Parathyroid adenoma (tissue), 2 donors: ENCODE measurements at regions not wholly inside any gene's neighbourhood (a gene's known extent, or its start where the extent isn't known, plus 50 kb on each side); places are given as distances from the start of the nearest gene placed in this dataset.

ENCODE experiments used
- H2AFZ ChIP-seq: fragments of 300-600 bp; sonication (generic); one replicate; pipeline ENCODE4 v1.7.0; 2017; ENCODE audit warnings: antibody characterized with exemption, mild to moderate bottlenecking
- H3K27ac ChIP-seq: fragments of 300-600 bp; sonication (generic); one replicate; pipeline ENCODE4 v1.7.0; 2017
- H3K27me3 ChIP-seq: fragments of 300-600 bp; sonication (generic); one replicate; pipeline ENCODE4 v1.7.0; 2017; ENCODE audit warnings: low read length; ENCODE audit not compliant: control insufficient read depth, insufficient read depth
- H3K36me3 ChIP-seq: fragments of 300-600 bp; sonication (generic); one replicate; pipeline ENCODE4 v1.7.0; 2017; ENCODE audit warnings: low read length; ENCODE audit not compliant: control insufficient read depth, insufficient read depth
- H3K4me1 ChIP-seq: fragments of 300-600 bp; sonication (generic); one replicate; pipeline ENCODE4 v1.7.0; 2017; ENCODE audit warnings: control low read depth
- H3K4me2 ChIP-seq: fragments of 300-600 bp; sonication (generic); one replicate; pipeline ENCODE4 v1.7.0; 2017; ENCODE audit warnings: low read length
- H3K4me3 ChIP-seq: fragments of 300-600 bp; sonication (generic); one replicate; pipeline ENCODE4 v1.7.0; 2017; ENCODE audit warnings: low read depth, low read length
- H3K79me2 ChIP-seq: fragments of 300-600 bp; sonication (generic); one replicate; pipeline ENCODE4 v1.7.0; 2017; ENCODE audit warnings: control low read depth
- H3K9ac ChIP-seq: fragments of 300-600 bp; sonication (generic); one replicate; pipeline ENCODE4 v1.7.0; 2017; ENCODE audit warnings: mild to moderate bottlenecking
- H3K9me3 ChIP-seq: fragments of 300-600 bp; sonication (generic); one replicate; pipeline ENCODE4 v1.7.0; 2017; ENCODE audit warnings: low read length; ENCODE audit not compliant: control insufficient read depth
- TF ChIP-seq, protein P1 (sequence below): fragments of 300-600 bp; sonication (generic); IDR thresholded peaks from one replicate; pipeline ENCODE4 v1.7.0; 2017; ENCODE audit warnings: antibody characterized with exemption, mild to moderate bottlenecking
- donor health status: primary hyperparathyroidism.

- Histone ChIP-seq H3K9ac (no peak overlapping the region), H3K27me3 (no peaks in the 10 kb centered on the region), H3K27ac (no peak overlapping the region), H2AFZ (no peak overlapping the region), H3K4me2 (no peak overlapping the region), H3K4me1 (no peaks in the 10 kb centered on the region), H3K36me3 (no peaks in the 10 kb centered on the region), H3K79me2 (no peaks in the 10 kb centered on the region), H3K4me3 (no peak overlapping the region), H3K9me3 (no peaks in the 10 kb centered on the region)
- TF ChIP-seq, protein P1, sequence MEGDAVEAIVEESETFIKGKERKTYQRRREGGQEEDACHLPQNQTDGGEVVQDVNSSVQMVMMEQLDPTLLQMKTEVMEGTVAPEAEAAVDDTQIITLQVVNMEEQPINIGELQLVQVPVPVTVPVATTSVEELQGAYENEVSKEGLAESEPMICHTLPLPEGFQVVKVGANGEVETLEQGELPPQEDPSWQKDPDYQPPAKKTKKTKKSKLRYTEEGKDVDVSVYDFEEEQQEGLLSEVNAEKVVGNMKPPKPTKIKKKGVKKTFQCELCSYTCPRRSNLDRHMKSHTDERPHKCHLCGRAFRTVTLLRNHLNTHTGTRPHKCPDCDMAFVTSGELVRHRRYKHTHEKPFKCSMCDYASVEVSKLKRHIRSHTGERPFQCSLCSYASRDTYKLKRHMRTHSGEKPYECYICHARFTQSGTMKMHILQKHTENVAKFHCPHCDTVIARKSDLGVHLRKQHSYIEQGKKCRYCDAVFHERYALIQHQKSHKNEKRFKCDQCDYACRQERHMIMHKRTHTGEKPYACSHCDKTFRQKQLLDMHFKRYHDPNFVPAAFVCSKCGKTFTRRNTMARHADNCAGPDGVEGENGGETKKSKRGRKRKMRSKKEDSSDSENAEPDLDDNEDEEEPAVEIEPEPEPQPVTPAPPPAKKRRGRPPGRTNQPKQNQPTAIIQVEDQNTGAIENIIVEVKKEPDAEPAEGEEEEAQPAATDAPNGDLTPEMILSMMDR, result no peak
Measured at GRCh38 chr3:28130836-28131235, 110.6 kb upstream of the CMC1 start.

DNA sequence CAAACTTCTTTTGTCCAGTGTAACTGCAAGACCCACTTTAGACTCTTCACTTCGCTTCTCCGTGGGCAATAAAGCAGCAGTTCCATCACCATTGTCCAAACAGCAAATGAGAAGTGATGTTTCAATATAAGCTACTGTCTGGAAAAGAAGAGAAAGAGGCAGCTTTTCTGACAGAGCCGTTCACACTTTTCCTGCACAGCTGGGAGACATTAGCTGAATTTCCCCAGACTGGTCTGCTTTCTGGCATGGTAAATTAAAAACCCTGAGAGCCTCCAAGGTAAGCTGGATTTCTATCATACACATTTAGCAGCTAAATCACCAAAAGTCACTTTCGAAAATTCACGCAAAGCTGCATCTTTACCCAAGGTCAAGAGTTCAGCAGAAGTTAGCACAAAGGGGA, 108.5 kb upstream of the CMC1 start:
- no peak overlapping the region for H2AFZ ChIP-seq
- H3K9me3 ChIP-seq, result no peaks in the 10 kb centered on the region
- TF ChIP-seq, protein P1, result no peak
- H3K36me3 ChIP-seq, result no peaks in the 10 kb centered on the region
- no peak overlapping the region for H3K4me2 ChIP-seq
- H3K4me1 ChIP-seq, result no peaks in the 10 kb centered on the region
- H3K79me2 ChIP-seq, result no peaks in the 10 kb centered on the region
- H3K4me3 ChIP-seq, result no peak overlapping the region
- H3K27ac ChIP-seq, result no peak overlapping the region
- H3K27me3 ChIP-seq, result no peaks in the 10 kb centered on the region
- no peak overlapping the region for H3K9ac ChIP-seq

DNA sequence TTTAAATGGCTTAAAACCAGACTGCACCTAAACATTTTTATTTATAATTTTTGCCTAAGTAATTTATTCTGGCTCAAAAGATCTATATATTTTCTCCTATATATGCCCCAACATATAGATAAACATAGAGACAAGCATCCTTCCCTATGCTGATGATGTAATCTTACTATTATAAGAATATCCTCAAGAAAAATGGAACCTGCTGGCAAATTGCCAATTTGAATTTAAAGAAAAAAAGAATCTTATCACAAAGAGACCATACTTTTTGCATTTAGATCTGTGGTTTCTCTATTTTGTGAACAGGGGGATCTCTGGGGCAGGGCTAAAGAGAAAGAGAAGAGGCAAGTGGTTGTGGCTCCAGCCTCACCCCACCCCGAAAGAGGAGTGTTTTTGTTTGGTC, 107.2 kb upstream of the CMC1 start:
- H3K27ac ChIP-seq, result no peak overlapping the region
- no peaks in the 10 kb centered on the region for H3K27me3 ChIP-seq
- H3K9me3 ChIP-seq, result no peaks in the 10 kb centered on the region
- no peak overlapping the region for H2AFZ ChIP-seq
- H3K36me3 ChIP-seq, result no peaks in the 10 kb centered on the region
- H3K4me1 ChIP-seq, result no peaks in the 10 kb centered on the region
- H3K4me2 ChIP-seq, result no peak overlapping the region
- TF ChIP-seq, protein P1, result no peak
- no peaks in the 10 kb centered on the region for H3K79me2 ChIP-seq
- H3K4me3 ChIP-seq, result no peak overlapping the region
- no peak overlapping the region for H3K9ac ChIP-seq

DNA sequence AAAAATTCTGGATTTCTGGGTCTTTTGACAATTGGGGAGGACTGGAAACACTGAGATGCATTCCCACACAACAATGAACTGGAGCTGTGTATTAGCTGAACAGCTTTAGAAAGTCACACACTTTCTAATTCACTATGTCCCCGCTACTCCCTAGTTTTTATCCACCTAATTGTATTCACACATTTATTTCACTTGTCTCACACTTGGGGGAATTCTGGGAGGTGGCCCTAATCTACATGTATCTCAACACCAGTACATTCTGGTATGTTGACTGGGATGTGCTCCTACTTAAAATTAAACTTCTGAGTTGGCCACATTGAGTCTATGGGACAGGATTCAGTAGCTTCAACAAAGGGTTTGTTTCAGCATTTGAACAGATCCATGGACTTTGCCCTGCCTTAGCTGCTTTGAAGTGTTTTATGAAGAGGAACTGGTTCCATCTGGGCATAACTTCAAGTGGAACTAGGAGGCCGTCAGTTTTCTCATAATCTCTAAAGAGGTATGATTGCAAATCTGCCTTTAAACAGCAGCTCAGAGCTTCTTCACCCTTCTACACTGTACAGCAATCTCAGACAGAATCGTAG, 106.5 kb upstream of the CMC1 start:
- TF ChIP-seq, protein P1, result no peak
- H3K4me3 ChIP-seq, result no peak overlapping the region

GRCh38 chr3:28136607-28137216, 104.7 kb upstream of the CMC1 start:
- TF ChIP-seq, protein P1, result no peak
- no peaks in the 10 kb centered on the region for H3K4me1 ChIP-seq
- H3K36me3 ChIP-seq, result no peaks in the 10 kb centered on the region
- H3K79me2 ChIP-seq, result no peaks in the 10 kb centered on the region
- no peak overlapping the region for H3K4me3 ChIP-seq
- no peak overlapping the region for H2AFZ ChIP-seq
- no peak overlapping the region for H3K9ac ChIP-seq
- no peak overlapping the region for H3K4me2 ChIP-seq
- H3K27ac ChIP-seq, result no peak overlapping the region
- H3K27me3 ChIP-seq, result no peaks in the 10 kb centered on the region
- H3K9me3 ChIP-seq, result no peaks in the 10 kb centered on the region

More for the DNA sequence above, 106.5 kb upstream of the CMC1 start:
- H2AFZ ChIP-seq, result no peak overlapping the region
- no peaks in the 10 kb centered on the region for H3K79me2 ChIP-seq
- H3K4me1 ChIP-seq, result no peaks in the 10 kb centered on the region
- no peak overlapping the region for H3K4me2 ChIP-seq
- H3K27ac ChIP-seq, result no peak overlapping the region
- no peak overlapping the region for H3K9ac ChIP-seq
- no peaks in the 10 kb centered on the region for H3K9me3 ChIP-seq
- H3K36me3 ChIP-seq, result no peaks in the 10 kb centered on the region
- no peaks in the 10 kb centered on the region for H3K27me3 ChIP-seq
